NOMO-1 treated with dmso at 0.1 percent for 144 hours (cell line): ENCODE measurements at regions not wholly inside any gene's neighbourhood (a gene's known extent, or its start where the extent isn't known, plus 50 kb on each side); places are given as distances from the start of the nearest gene placed in this dataset.
A peak's percentile ranks its signal among the peaks of the same experiment; 100 is the strongest.

Source experiments
- DNase-seq: peaks from one replicate; lab custom pipeline; 2025; ENCODE audit not compliant: unreplicated experiment; lab: John Stamatoyannopoulos, UW

GRCh38 chr2:129741165-129741564 lies 238.3 kb upstream of the RAB6C start:
- DNase-seq = no peak

GRCh38 chr2:129741623-129742022 lies 237.8 kb upstream of the RAB6C start:
- DNase-seq = no peak

GRCh38 chr2:129742415-129743180 lies 236.9 kb upstream of the RAB6C start:
- DNase-seq = no peak

GRCh38 chr2:129744141-129744540 lies 235.3 kb upstream of the RAB6C start:
- no peak for DNase-seq

- no peak for DNase-seq
These were observed 234.8 kb upstream of the RAB6C start for GRCh38 chr2:129744649-129745048.

GRCh38 chr2:129747500-129748125 lies 231.9 kb upstream of the RAB6C start:
- no peak for DNase-seq

GRCh38 chr2:129748250-129748649 lies 231.2 kb upstream of the RAB6C start:
- DNase-seq = no peak

GRCh38 chr2:129748653-129749052 lies 230.8 kb upstream of the RAB6C start:
- no peak for DNase-seq

- DNase-seq = no peak
These were observed 228.1 kb upstream of the RAB6C start for GRCh38 chr2:129751409-129751808.

- DNase-seq = no peak
These were observed 227.3 kb upstream of the RAB6C start for GRCh38 chr2:129752176-129752575.

GRCh38 chr2:129752686-129753085 lies 226.8 kb upstream of the RAB6C start:
- no peak for DNase-seq

GRCh38 chr2:129753261-129753660 lies 226.2 kb upstream of the RAB6C start:
- no peak for DNase-seq

- DNase-seq = no peak
These were observed 225.0 kb upstream of the RAB6C start for GRCh38 chr2:129754421-129754820.

GRCh38 chr2:129754831-129755230 lies 224.6 kb upstream of the RAB6C start:
- DNase-seq = no peak

GRCh38 chr2:129755786-129756185 lies 223.7 kb upstream of the RAB6C start:
- DNase-seq = no peak

GRCh38 chr2:129756276-129756675 lies 223.2 kb upstream of the RAB6C start:
- DNase-seq = no peak

- no peak for DNase-seq
These were observed 222.0 kb upstream of the RAB6C start for GRCh38 chr2:129757366-129757914.

GRCh38 chr2:129757915-129758783 lies 221.3 kb upstream of the RAB6C start:
- no peak for DNase-seq

- DNase-seq = peak; percentile 33
These were observed 220.5 kb upstream of the RAB6C start for GRCh38 chr2:129758784-129759471.

GRCh38 chr2:129759472-129760010 lies 219.9 kb upstream of the RAB6C start:
- no peak for DNase-seq

- DNase-seq = no peak
These were observed 218.8 kb upstream of the RAB6C start for GRCh38 chr2:129760669-129761068.
